ENCODE measurements at regions not wholly inside any gene's neighbourhood (a gene's known extent, or its start where the extent isn't known, plus 50 kb on each side); places are given as distances from the start of the nearest gene placed in this dataset.
"Not testable (repeated sequence)": the region's sequence is repeated elsewhere in the genome, so short reads cannot be mapped to it uniquely, and the experiment has no call there.

- no peaks in the 10 kb centered on the region for H3K36me3 Mint-ChIP-seq (ENCODE audit: insufficient read depth)
- DNase-seq, result no peak
- no peak for ATAC-seq
- no peaks in the 10 kb centered on the region for H3K27me3 Mint-ChIP-seq (ENCODE audit: low read depth)
- peaks cover 52% of the 10 kb centered on the region for H3K4me1 Mint-ChIP-seq (ENCODE audit: low read depth)
- H3K4me3 Mint-ChIP-seq, result no peak overlapping the region
- no peaks in the 10 kb centered on the region for H3K9me3 Mint-ChIP-seq
These were observed 110.8 kb downstream of the GGTLC2 start for GRCh38 chr22:22754961-22755777.

- H3K4me1 Mint-ChIP-seq (ENCODE audit: low read depth), result peaks cover 55% of the 10 kb centered on the region
- no peak for ATAC-seq
These were observed 111.3 kb downstream of the GGTLC2 start for GRCh38 chr22:22755778-22756100.

GRCh38 chr22:22756109-22756508 is 111.7 kb downstream of the GGTLC2 start:
- Mint-ChIP-seq H3K27me3 (ENCODE audit: low read depth) (no peaks in the 10 kb centered on the region), H3K9me3 (no peaks in the 10 kb centered on the region), H3K4me1 (ENCODE audit: low read depth) (peaks cover 55% of the 10 kb centered on the region), H3K36me3 (ENCODE audit: insufficient read depth) (no peaks in the 10 kb centered on the region), H3K4me3 (no peak overlapping the region)
- DNase-seq (no peak), ATAC-seq (no peak)

More at GRCh38 chr22:22755778-22756100, 111.3 kb downstream of the GGTLC2 start:
- no peaks in the 10 kb centered on the region for H3K36me3 Mint-ChIP-seq (ENCODE audit: insufficient read depth)
- no peak for DNase-seq
- no peak overlapping the region for H3K4me3 Mint-ChIP-seq
- H3K27me3 Mint-ChIP-seq (ENCODE audit: low read depth), result no peaks in the 10 kb centered on the region
- H3K9me3 Mint-ChIP-seq, result no peaks in the 10 kb centered on the region

GRCh38 chr22:22756551-22757201 is 112.3 kb downstream of the GGTLC2 start:
- H3K36me3 Mint-ChIP-seq (ENCODE audit: insufficient read depth); ATAC-seq; DNase-seq; H3K27me3 Mint-ChIP-seq (ENCODE audit: low read depth); H3K9me3 Mint-ChIP-seq: not testable (repeated sequence)
- Mint-ChIP-seq H3K4me1 (ENCODE audit: low read depth) (peaks cover 55% of the 10 kb centered on the region), H3K4me3 (peak overlapping the region; percentile 42)

- not testable (repeated sequence) for ATAC-seq; H3K27me3 Mint-ChIP-seq (ENCODE audit: low read depth); DNase-seq; H3K9me3 Mint-ChIP-seq; H3K36me3 Mint-ChIP-seq (ENCODE audit: insufficient read depth)
- Mint-ChIP-seq H3K4me1 (ENCODE audit: low read depth) (peaks cover 48% of the 10 kb centered on the region), H3K4me3 (peak overlapping the region; percentile 56)
These were observed 113.8 kb downstream of the GGTLC2 start for GRCh38 chr22:22758101-22758807.

GRCh38 chr22:22759371-22759770 is 115.0 kb downstream of the GGTLC2 start:
- H3K4me1 Mint-ChIP-seq (ENCODE audit: low read depth), result peaks cover 40% of the 10 kb centered on the region
- peak in 1 of 2 donors; percentile 37 for ATAC-seq
- H3K4me3 Mint-ChIP-seq, result peak overlapping the region; percentile 56
- DNase-seq, result no peak
- no peaks in the 10 kb centered on the region for H3K9me3 Mint-ChIP-seq
- H3K27me3 Mint-ChIP-seq (ENCODE audit: low read depth), result no peaks in the 10 kb centered on the region
- no peaks in the 10 kb centered on the region for H3K36me3 Mint-ChIP-seq (ENCODE audit: insufficient read depth)

- no peaks in the 10 kb centered on the region for H3K27me3 Mint-ChIP-seq (ENCODE audit: low read depth)
- DNase-seq (no peak), ATAC-seq (no peak)
- H3K4me3 Mint-ChIP-seq, result no peak overlapping the region
- peaks cover 39% of the 10 kb centered on the region for H3K4me1 Mint-ChIP-seq (ENCODE audit: low read depth)
- H3K9me3 Mint-ChIP-seq, result no peaks in the 10 kb centered on the region
- H3K36me3 Mint-ChIP-seq (ENCODE audit: insufficient read depth), result no peaks in the 10 kb centered on the region
These were observed 115.6 kb downstream of the GGTLC2 start for GRCh38 chr22:22759889-22760546.

GRCh38 chr22:22761606-22761962 is 117.2 kb downstream of the GGTLC2 start:
- Mint-ChIP-seq H3K36me3 (ENCODE audit: insufficient read depth) (no peaks in the 10 kb centered on the region), H3K27me3 (ENCODE audit: low read depth) (peaks cover 2% of the 10 kb centered on the region), H3K4me3 (no peak overlapping the region), H3K9me3 (no peaks in the 10 kb centered on the region), H3K4me1 (ENCODE audit: low read depth) (peaks cover 26% of the 10 kb centered on the region)
- ATAC-seq, result no peak
- DNase-seq, result no peak

GRCh38 chr22:22761963-22762772 is 117.8 kb downstream of the GGTLC2 start:
- Mint-ChIP-seq H3K4me1 (ENCODE audit: low read depth) (peaks cover 20% of the 10 kb centered on the region), H3K4me3 (no peak overlapping the region)
- no peak for ATAC-seq

GRCh38 chr22:22763512-22763911 is 119.1 kb downstream of the GGTLC2 start:
- Mint-ChIP-seq H3K9me3 (no peaks in the 10 kb centered on the region), H3K4me3 (no peak overlapping the region), H3K27me3 (ENCODE audit: low read depth) (peaks cover 8% of the 10 kb centered on the region), H3K4me1 (ENCODE audit: low read depth) (peaks cover 14% of the 10 kb centered on the region), H3K36me3 (ENCODE audit: insufficient read depth) (no peaks in the 10 kb centered on the region)
- DNase-seq (no peak), ATAC-seq (no peak)

More at GRCh38 chr22:22761963-22762772, 117.8 kb downstream of the GGTLC2 start:
- peaks cover 2% of the 10 kb centered on the region for H3K27me3 Mint-ChIP-seq (ENCODE audit: low read depth)
- H3K9me3 Mint-ChIP-seq, result no peaks in the 10 kb centered on the region
- no peak for DNase-seq
- no peaks in the 10 kb centered on the region for H3K36me3 Mint-ChIP-seq (ENCODE audit: insufficient read depth)

- DNase-seq (no peak), ATAC-seq (no peak)
- H3K36me3 Mint-ChIP-seq (ENCODE audit: insufficient read depth), result no peaks in the 10 kb centered on the region
- H3K4me1 Mint-ChIP-seq (ENCODE audit: low read depth), result peaks cover 13% of the 10 kb centered on the region
- no peaks in the 10 kb centered on the region for H3K9me3 Mint-ChIP-seq
- H3K27me3 Mint-ChIP-seq (ENCODE audit: low read depth), result peaks cover 10% of the 10 kb centered on the region
- no peak overlapping the region for H3K4me3 Mint-ChIP-seq
These were observed 119.7 kb downstream of the GGTLC2 start for GRCh38 chr22:22764085-22764484.

- peaks cover 10% of the 10 kb centered on the region for H3K27me3 Mint-ChIP-seq (ENCODE audit: low read depth)
- no peak for ATAC-seq
- H3K9me3 Mint-ChIP-seq, result no peaks in the 10 kb centered on the region
- H3K4me3 Mint-ChIP-seq, result no peak overlapping the region
- DNase-seq, result no peak
- H3K36me3 Mint-ChIP-seq (ENCODE audit: insufficient read depth), result no peaks in the 10 kb centered on the region
- peaks cover 4% of the 10 kb centered on the region for H3K4me1 Mint-ChIP-seq (ENCODE audit: low read depth)
These were observed 119.6 kb upstream of the IGLL5 start for GRCh38 chr22:22767876-22768602.

GRCh38 chr22:22768885-22769284 is 118.7 kb upstream of the IGLL5 start:
- no peak for DNase-seq
- Mint-ChIP-seq H3K27me3 (ENCODE audit: low read depth) (peaks cover 10% of the 10 kb centered on the region), H3K4me3 (no peak overlapping the region), H3K36me3 (ENCODE audit: insufficient read depth) (no peaks in the 10 kb centered on the region), H3K4me1 (ENCODE audit: low read depth) (peaks cover 6% of the 10 kb centered on the region), H3K9me3 (no peaks in the 10 kb centered on the region)
- ATAC-seq, result no peak

All from activated T-cell treated with anti-CD3 and anti-CD28 coated beads, Interleukin-2, amount 50 U/mL, for 4 hours (primary cell).